ENCODE measurements at regions not wholly inside any gene's neighbourhood (a gene's known extent, or its start where the extent isn't known, plus 50 kb on each side); places are given as distances from the start of the nearest gene placed in this dataset.
A peak's percentile ranks its signal among the peaks of the same experiment; 100 is the strongest.

- TF ChIP-seq POLR2A (IDR thresholded peaks at IDR 0.05), result no peak
- TF ChIP-seq CTCF (IDR thresholded peaks at IDR 0.05), result no peak
These were observed 144.9 kb upstream of the MRPS22 start for GRCh38 chr3:139198929-139199328.

GRCh38 chr3:139199421-139200010 lies 144.3 kb upstream of the MRPS22 start:
- TF ChIP-seq CTCF (IDR thresholded peaks at IDR 0.05) (no peak), POLR2A (IDR thresholded peaks at IDR 0.05) (no peak)
- no peak for DNase-seq
- no peaks in the 10 kb centered on the region for H3K36me3 ChIP-seq (replicated peaks in 1 of 2; ENCODE audit: insufficient read depth in 1 of 2, low read depth in 2 of 2)
- intact Hi-C loops (cut with DNase I), result no loop called here
- H3K27me3 ChIP-seq, result no peaks in the 10 kb centered on the region
- peak; percentile 4 for ATAC-seq
- peaks cover 36% of the 10 kb centered on the region for H3K4me1 ChIP-seq
- 16 to 33% methylated on average over 3 of the region's 3 CpGs for WGBS, 2 donors
- no peaks in the 10 kb centered on the region for H3K9me3 ChIP-seq
- no peak overlapping the region for H3K4me3 ChIP-seq
- H3K27ac ChIP-seq, result peak overlapping the region in 1 of 4 donors; percentile 14

More at GRCh38 chr3:139198929-139199328, 144.9 kb upstream of the MRPS22 start:
- DNase-seq (no peak), ATAC-seq (no peak)
- 63 to 81% methylated on average over 2 of the region's 2 CpGs for WGBS, 2 donors
- Histone ChIP-seq H3K27ac (no peak overlapping the region), H3K36me3 (replicated peaks in 1 of 2; ENCODE audit: insufficient read depth in 1 of 2, low read depth in 2 of 2) (no peaks in the 10 kb centered on the region), H3K4me3 (no peak overlapping the region), H3K4me1 (peaks cover 36% of the 10 kb centered on the region), H3K9me3 (no peaks in the 10 kb centered on the region), H3K27me3 (no peaks in the 10 kb centered on the region)
- intact Hi-C loops (cut with DNase I), result no loop called here

GRCh38 chr3:139201446-139202225 lies 142.2 kb upstream of the MRPS22 start:
- Histone ChIP-seq H3K36me3 (replicated peaks in 1 of 2; ENCODE audit: insufficient read depth in 1 of 2, low read depth in 2 of 2) (no peaks in the 10 kb centered on the region), H3K4me1 (peaks cover 36% of the 10 kb centered on the region), H3K27me3 (no peaks in the 10 kb centered on the region), H3K4me3 (no peak overlapping the region), H3K9me3 (no peaks in the 10 kb centered on the region), H3K27ac (no peak overlapping the region)
- no peak for TF ChIP-seq POLR2A (IDR thresholded peaks at IDR 0.05)
- TF ChIP-seq CTCF (IDR thresholded peaks at IDR 0.05), result no peak
- WGBS, 2 donors, result 70 to 82% methylated on average over 7 of the region's 7 CpGs
- ATAC-seq (no peak), DNase-seq (no peak)
- intact Hi-C loops (cut with DNase I), result no loop called here

GRCh38 chr3:139202226-139202958 lies 141.4 kb upstream of the MRPS22 start:
- peak; percentile 71 to 87 (median 82) for DNase-seq
- H3K4me3 ChIP-seq, result no peak overlapping the region

More at GRCh38 chr3:139202226-139202958, 141.4 kb upstream of the MRPS22 start:
- Histone ChIP-seq H3K27ac (no peak overlapping the region), H3K4me1 (peaks cover 36% of the 10 kb centered on the region), H3K36me3 (replicated peaks in 1 of 2; ENCODE audit: insufficient read depth in 1 of 2, low read depth in 2 of 2) (no peaks in the 10 kb centered on the region), H3K9me3 (no peaks in the 10 kb centered on the region), H3K27me3 (no peaks in the 10 kb centered on the region)
- TF ChIP-seq CTCF (IDR thresholded peaks at IDR 0.05), result peak in 4 of 7 experiments; percentile 32 to 42 (median 34)
- TF ChIP-seq POLR2A (IDR thresholded peaks at IDR 0.05), result no peak
- peak; percentile 83 for ATAC-seq
- intact Hi-C loops (cut with DNase I), result no loop called here
- 32 to 41% methylated on average over 5 of the region's 5 CpGs for WGBS, 2 donors
